OCI-LY3 (cell line): ENCODE measurements at regions not wholly inside any gene's neighbourhood (a gene's known extent, or its start where the extent isn't known, plus 50 kb on each side); places are given as distances from the start of the nearest gene placed in this dataset.

Experiments
- H2AFZ ChIP-seq: fragments of 200-600, 300-600 bp; shearing (Covaris generic); 2 replicates; pipeline ENCODE4 v1.6.0; 2014; ENCODE audit warnings: antibody characterized with exemption, low read depth, low read length
- H3K27ac ChIP-seq: fragments of 200-600, 300-600 bp; sonication (generic); 2 replicates; pipeline ENCODE4 v1.5.1; 2014; ENCODE audit warnings: mild to moderate bottlenecking, low read length, moderate library complexity, mixed read lengths
- H3K27me3 ChIP-seq: fragments of 200-600, 300-600 bp; sonication (generic); 2 replicates; pipeline ENCODE4 v1.6.1; 2014; ENCODE audit warnings: low read depth, low read length, mixed read lengths
- H3K36me3 ChIP-seq: fragments of 200-600, 300-600 bp; sonication (generic); replicated peaks from 2 replicates; pipeline ENCODE3; 2014; ENCODE audit warnings: low read depth, low read length, mixed read lengths
- H3K4me1 ChIP-seq: fragments of 300-600, 200-600 bp; sonication (generic); 2 replicates; pipeline ENCODE4 v1.6.1; 2014; ENCODE audit warnings: low read length, mixed read lengths
- H3K4me2 ChIP-seq: fragments of 200-600, 300-600 bp; sonication (generic); 2 replicates; pipeline ENCODE4 v1.6.1; 2014; ENCODE audit warnings: low read length, mixed read lengths
- H3K4me3 ChIP-seq: fragments of 300-600, 200-600 bp; sonication (generic); 2 replicates; pipeline ENCODE4 v1.5.1; 2014; ENCODE audit warnings: antibody characterized with exemption, mild to moderate bottlenecking, low read length, moderate library complexity
- H3K79me2 ChIP-seq: fragments of 300-600, 200-600 bp; shearing (Covaris generic); 2 replicates; pipeline ENCODE4 v1.6.1; 2014; ENCODE audit warnings: mild to moderate bottlenecking, low read length, mixed read lengths
- H3K9ac ChIP-seq: fragments of 300-600, 200-600 bp; shearing (Covaris generic); 2 replicates; pipeline ENCODE4 v1.6.0; 2014; ENCODE audit warnings: mild to moderate bottlenecking, low read length, moderate library complexity
- H3K9me3 ChIP-seq: fragments of 200-600, 300-600 bp; shearing (Covaris generic); 2 replicates; pipeline ENCODE4 v1.6.1; 2014; ENCODE audit warnings: low read length, mixed read lengths; ENCODE audit not compliant: insufficient read depth
- H4K20me1 ChIP-seq: fragments of 200-600, 300-600 bp; sonication (generic); 2 replicates; pipeline ENCODE4 v1.6.1; 2016; ENCODE audit warnings: low read length, mixed read lengths; ENCODE audit not compliant: insufficient read depth
- CTCF ChIP-seq: fragments of 200-600, 300-600 bp; sonication (generic); IDR thresholded peaks from 2 replicates; pipeline ENCODE4 v1.5.1; 2014; ENCODE audit warnings: antibody characterized with exemption, low read length, low read depth
- EZH2phosphoT487 ChIP-seq: fragments of 200-600 bp; shearing (Covaris generic); IDR thresholded peaks from 2 replicates; pipeline ENCODE4 v1.6.1; 2018; ENCODE audit warnings: antibody characterized with exemption, mixed run types, low read depth

GRCh38 chr11:28384418-28384817 lies 276.2 kb downstream of the METTL15 start:
- H3K27ac ChIP-seq = no peak overlapping the region
- no peaks in the 10 kb centered on the region for H4K20me1 ChIP-seq
- no peaks in the 10 kb centered on the region for H3K36me3 ChIP-seq
- H3K4me3 ChIP-seq = no peak overlapping the region
- H3K27me3 ChIP-seq = no peaks in the 10 kb centered on the region
- H3K9ac ChIP-seq = no peak overlapping the region
- H3K4me1 ChIP-seq = no peaks in the 10 kb centered on the region
- H3K4me2 ChIP-seq = no peak overlapping the region
- H3K9me3 ChIP-seq = no peaks in the 10 kb centered on the region
- TF ChIP-seq CTCF (no peak), EZH2phosphoT487 (no peak)
- H2AFZ ChIP-seq = no peak overlapping the region
- H3K79me2 ChIP-seq = no peaks in the 10 kb centered on the region

GRCh38 chr11:28383456-28383855 lies 275.3 kb downstream of the METTL15 start:
- Histone ChIP-seq H4K20me1 (no peaks in the 10 kb centered on the region), H3K9ac (no peak overlapping the region), H3K4me1 (no peaks in the 10 kb centered on the region), H3K9me3 (no peaks in the 10 kb centered on the region), H3K27me3 (no peaks in the 10 kb centered on the region), H3K27ac (no peak overlapping the region), H3K36me3 (no peaks in the 10 kb centered on the region), H3K79me2 (no peaks in the 10 kb centered on the region), H3K4me3 (no peak overlapping the region), H3K4me2 (no peak overlapping the region), H2AFZ (no peak overlapping the region)
- TF ChIP-seq EZH2phosphoT487 = no peak
- TF ChIP-seq CTCF = no peak
